Adrenal gland (tissue), 5 donors: ENCODE measurements at regions not wholly inside any gene's neighbourhood (a gene's known extent, or its start where the extent isn't known, plus 50 kb on each side); places are given as distances from the start of the nearest gene placed in this dataset.

Experiments used
- CTCF ChIP-seq, 6 experiments: fragments of 450-650 bp in 4 of 6; fragments of 200-600 bp in 2 of 6; sonication (generic) in 1 of 6; IDR thresholded peaks; 1 replicate in 5 of 6; 2 replicates in 1 of 6; pipeline versions ENCODE4 v1.5.1 to v1.8.0; 2016 to 2021; ENCODE audit warnings: antibody characterized with exemption in 6 of 6, mild to moderate bottlenecking in 2 of 6, moderate library complexity in 1 of 6
- POLR2A ChIP-seq, 2 donors: fragments of 450-650 bp; IDR thresholded peaks; one replicate each; pipeline ENCODE4 v1.6.1; 2017; ENCODE audit warnings: antibody characterized with exemption in 2 of 2, mild to moderate bottlenecking in 2 of 2, moderate library complexity in 1 of 2
- donor health status: DM: no; HTN: no; CAD: no.

GRCh38 chr18:8979258-8979988 is 123.1 kb upstream of the NDUFV2 start:
- no peak for TF ChIP-seq POLR2A (IDR thresholded peaks at IDR 0.05)
- no peak for TF ChIP-seq CTCF (IDR thresholded peaks at IDR 0.05)
